NAMALWA (cell line): ENCODE measurements at regions not wholly inside any gene's neighbourhood (a gene's known extent, or its start where the extent isn't known, plus 50 kb on each side); places are given as distances from the start of the nearest gene placed in this dataset.

ENCODE experiments used
- DNase-seq: peaks from one replicate; pipeline ENCODE4 v3.0.0-alpha.2; 2015; ENCODE audit warnings: low spot score

GRCh38 chr10:7478727-7479457 is 68.1 kb upstream of the SFMBT2 start:
- peak; percentile 20 for DNase-seq

- DNase-seq: peak; percentile 65
These were observed 66.9 kb upstream of the SFMBT2 start for GRCh38 chr10:7477538-7478334.

- peak; percentile 58 for DNase-seq
These were observed 65.1 kb upstream of the SFMBT2 start for GRCh38 chr10:7475939-7476338.

GRCh38 chr10:7475046-7475911 is 64.4 kb upstream of the SFMBT2 start:
- peak; percentile 22 for DNase-seq

- peak; percentile 73 for DNase-seq
These were observed 63.6 kb upstream of the SFMBT2 start for GRCh38 chr10:7474388-7474787.

- DNase-seq: no peak
These were observed 62.6 kb upstream of the SFMBT2 start for GRCh38 chr10:7473474-7473873.

- DNase-seq: peak; percentile 98
These were observed 61.0 kb upstream of the SFMBT2 start for GRCh38 chr10:7471720-7472367.

GRCh38 chr10:7470371-7470770 is 59.5 kb upstream of the SFMBT2 start:
- DNase-seq: peak; percentile 13

GRCh38 chr10:7467031-7467667 is 56.3 kb upstream of the SFMBT2 start:
- DNase-seq: no peak

GRCh38 chr10:7464691-7465090 is 53.9 kb upstream of the SFMBT2 start:
- DNase-seq: no peak
